Thyroid gland (tissue), 4 donors: ENCODE measurements at regions not wholly inside any gene's neighbourhood (a gene's known extent, or its start where the extent isn't known, plus 50 kb on each side); places are given as distances from the start of the nearest gene placed in this dataset.

Experiments
- DNase-seq, 2 donors: peaks; one replicate each; pipeline ENCODE4 v3.0.0-alpha.2; 2019
- H3K27ac ChIP-seq, 3 donors: fragments of 200-600 bp; sonication (generic); 1 replicate in 2 of 3; 2 replicates in 1 of 3; pipeline ENCODE4 v1.5.1; 2016 to 2019; ENCODE audit warnings: mild to moderate bottlenecking in 1 of 3, moderate library complexity in 1 of 3
- H3K27me3 ChIP-seq: fragments of 200-600 bp; sonication (generic); one replicate; pipeline ENCODE4 v1.5.1; 2019
- H3K36me3 ChIP-seq, 2 donors: fragments of 200-600 bp; sonication (generic); one replicate each; pipeline ENCODE4 v1.5.1; 2016 to 2019
- H3K4me1 ChIP-seq, 2 donors: fragments of 200-600 bp; sonication (generic); one replicate each; pipeline ENCODE4 v1.5.1; 2017 to 2019
- H3K4me3 ChIP-seq, 3 donors: fragments of 200-600 bp; sonication (generic); replicated peaks in 1 of 3; 1 replicate in 2 of 3; 2 replicates in 1 of 3; pipeline ENCODE4 v1.5.1; 2016; ENCODE audit warnings: mild to moderate bottlenecking in 1 of 3
- H3K9me3 ChIP-seq: fragments of 200-600 bp; sonication (generic); one replicate; pipeline ENCODE4 v1.5.1; 2017
- CTCF ChIP-seq, 6 experiments: fragments of 200-600 bp in 3 of 6; fragments of 450-650 bp in 3 of 6; sonication (generic) in 3 of 6; IDR thresholded peaks; one replicate each; pipeline ENCODE4 v1.5.1; 2016 to 2019; ENCODE audit warnings: antibody characterized with exemption in 6 of 6, mild to moderate bottlenecking in 2 of 6, inconsistent platforms in 1 of 6, moderate library complexity in 1 of 6
- POLR2A ChIP-seq, 2 donors: fragments of 450-650 bp; IDR thresholded peaks; one replicate each; pipeline ENCODE4 v1.6.1; 2017; ENCODE audit warnings: antibody characterized with exemption in 2 of 2, mild to moderate bottlenecking in 2 of 2, moderate library complexity in 1 of 2
- WGBS, 2 donors: methylation state at CpG; one replicate each; pipeline ENCODE4 v1.1.5; 2017; 5-methylcytosine and 5-hydroxymethylcytosine counted together
- intact Hi-C: fragments of 100-400 bp; cut with DNase I; formaldehyde crosslinking; loops from one replicate; pipeline ENCODE4 v1.15.1; 2023

GRCh38 chr3:182711853-182712252 is 81.5 kb upstream of the ATP11B start:
- TF ChIP-seq CTCF (IDR thresholded peaks at IDR 0.05) (no peak), POLR2A (IDR thresholded peaks at IDR 0.05) (no peak)
- DNase-seq = no peak
- WGBS, 2 donors = 87 to 94% methylated on average over 2 of the region's 2 CpGs
- intact Hi-C loops = loop anchor here (5.0 kb wide), 1 partner anchor 125 kb away; no protein-coding TSS in a partner anchor
- Histone ChIP-seq H3K9me3 (no peaks in the 10 kb centered on the region), H3K36me3 (no peaks in the 10 kb centered on the region), H3K4me1 (no peaks in the 10 kb centered on the region), H3K27ac (no peak overlapping the region), H3K4me3 (no peak overlapping the region), H3K27me3 (no peaks in the 10 kb centered on the region)

GRCh38 chr3:182713111-182713510 is 80.2 kb upstream of the ATP11B start:
- Histone ChIP-seq H3K4me3 (no peak overlapping the region), H3K4me1 (no peaks in the 10 kb centered on the region), H3K27ac (no peak overlapping the region), H3K27me3 (no peaks in the 10 kb centered on the region), H3K9me3 (no peaks in the 10 kb centered on the region), H3K36me3 (no peaks in the 10 kb centered on the region)
- intact Hi-C loops = loop anchor here (5.0 kb wide), 1 partner anchor 124 kb away; no protein-coding TSS in a partner anchor
- no peak for TF ChIP-seq CTCF (IDR thresholded peaks at IDR 0.05)
- no peak for TF ChIP-seq POLR2A (IDR thresholded peaks at IDR 0.05)
- no peak for DNase-seq
- 87% methylated on average over 3 of the region's 3 CpGs for WGBS, 2 donors

- 40 to 46% methylated on average over 4 of the region's 4 CpGs for WGBS, 2 donors
- no peaks in the 10 kb centered on the region for H3K36me3 ChIP-seq
- DNase-seq = no peak
- TF ChIP-seq POLR2A (IDR thresholded peaks at IDR 0.05) (no peak), CTCF (IDR thresholded peaks at IDR 0.05) (peak in 4 of 6 experiments; percentile 60 to 82 (median 64))
- no peak overlapping the region for H3K4me3 ChIP-seq
- no peaks in the 10 kb centered on the region for H3K4me1 ChIP-seq
- intact Hi-C loops = loop anchor here (5.0 kb wide), 1 partner anchor 123 kb away; no protein-coding TSS in a partner anchor
- no peaks in the 10 kb centered on the region for H3K9me3 ChIP-seq
- no peaks in the 10 kb centered on the region for H3K27me3 ChIP-seq
- no peak overlapping the region for H3K27ac ChIP-seq
Measured at GRCh38 chr3:182713743-182714517, 79.4 kb upstream of the ATP11B start.

- H3K27me3 ChIP-seq = no peaks in the 10 kb centered on the region
- intact Hi-C loops = no loop called here
- H3K27ac ChIP-seq = no peak overlapping the region
- no peaks in the 10 kb centered on the region for H3K36me3 ChIP-seq
- no peak for DNase-seq
- H3K9me3 ChIP-seq = no peaks in the 10 kb centered on the region
- WGBS, 2 donors = 87 to 93% methylated on average over 2 of the region's 2 CpGs
- no peak overlapping the region for H3K4me3 ChIP-seq
- TF ChIP-seq POLR2A (IDR thresholded peaks at IDR 0.05) = no peak
- TF ChIP-seq CTCF (IDR thresholded peaks at IDR 0.05) = no peak
- H3K4me1 ChIP-seq = peaks cover 0 to 5% of the 10 kb centered on the region in 2 donors
Measured at GRCh38 chr3:182715006-182715405, 78.3 kb upstream of the ATP11B start.

GRCh38 chr3:182716114-182716688 is 77.1 kb upstream of the ATP11B start:
- intact Hi-C loops = no loop called here
- Histone ChIP-seq H3K9me3 (no peaks in the 10 kb centered on the region), H3K27me3 (no peaks in the 10 kb centered on the region), H3K4me1 (peaks cover 0 to 7% of the 10 kb centered on the region in 2 donors), H3K4me3 (no peak overlapping the region), H3K36me3 (no peaks in the 10 kb centered on the region), H3K27ac (no peak overlapping the region)
- 45 to 76% methylated on average over 1 of the region's 1 CpG for WGBS, 2 donors
- DNase-seq = no peak
- TF ChIP-seq CTCF (IDR thresholded peaks at IDR 0.05) (no peak), POLR2A (IDR thresholded peaks at IDR 0.05) (no peak)
